ENCODE measurements at regions not wholly inside any gene's neighbourhood (a gene's known extent, or its start where the extent isn't known, plus 50 kb on each side); places are given as distances from the start of the nearest gene placed in this dataset.

DNA sequence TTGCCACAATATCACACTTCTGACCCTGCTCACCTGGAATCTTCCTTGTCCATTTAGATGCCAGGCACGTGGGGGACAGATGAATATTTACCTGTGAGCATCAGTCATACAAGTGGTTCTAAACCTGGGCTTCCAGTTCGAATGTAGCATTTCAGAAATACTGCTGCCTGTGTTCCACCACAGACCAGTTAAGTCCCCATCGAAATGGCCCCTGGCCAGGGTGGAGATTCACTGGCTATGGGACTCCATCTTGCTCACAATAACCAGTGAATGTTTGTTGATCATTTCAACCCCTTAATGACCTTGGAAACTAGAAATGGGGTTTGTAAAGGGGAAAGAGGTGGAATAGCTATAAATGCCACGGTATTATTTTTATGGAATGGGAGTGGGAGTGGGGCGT is 73.8 kb downstream of the CLDN34 start:
- no peak for DNase-seq (ENCODE audit: extremely low read depth, low read depth)
- TF ChIP-seq, protein P1, sequence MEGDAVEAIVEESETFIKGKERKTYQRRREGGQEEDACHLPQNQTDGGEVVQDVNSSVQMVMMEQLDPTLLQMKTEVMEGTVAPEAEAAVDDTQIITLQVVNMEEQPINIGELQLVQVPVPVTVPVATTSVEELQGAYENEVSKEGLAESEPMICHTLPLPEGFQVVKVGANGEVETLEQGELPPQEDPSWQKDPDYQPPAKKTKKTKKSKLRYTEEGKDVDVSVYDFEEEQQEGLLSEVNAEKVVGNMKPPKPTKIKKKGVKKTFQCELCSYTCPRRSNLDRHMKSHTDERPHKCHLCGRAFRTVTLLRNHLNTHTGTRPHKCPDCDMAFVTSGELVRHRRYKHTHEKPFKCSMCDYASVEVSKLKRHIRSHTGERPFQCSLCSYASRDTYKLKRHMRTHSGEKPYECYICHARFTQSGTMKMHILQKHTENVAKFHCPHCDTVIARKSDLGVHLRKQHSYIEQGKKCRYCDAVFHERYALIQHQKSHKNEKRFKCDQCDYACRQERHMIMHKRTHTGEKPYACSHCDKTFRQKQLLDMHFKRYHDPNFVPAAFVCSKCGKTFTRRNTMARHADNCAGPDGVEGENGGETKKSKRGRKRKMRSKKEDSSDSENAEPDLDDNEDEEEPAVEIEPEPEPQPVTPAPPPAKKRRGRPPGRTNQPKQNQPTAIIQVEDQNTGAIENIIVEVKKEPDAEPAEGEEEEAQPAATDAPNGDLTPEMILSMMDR (IDR thresholded peaks at IDR 0.05; ENCODE audit: low read depth, low read length) = no peak

DNA sequence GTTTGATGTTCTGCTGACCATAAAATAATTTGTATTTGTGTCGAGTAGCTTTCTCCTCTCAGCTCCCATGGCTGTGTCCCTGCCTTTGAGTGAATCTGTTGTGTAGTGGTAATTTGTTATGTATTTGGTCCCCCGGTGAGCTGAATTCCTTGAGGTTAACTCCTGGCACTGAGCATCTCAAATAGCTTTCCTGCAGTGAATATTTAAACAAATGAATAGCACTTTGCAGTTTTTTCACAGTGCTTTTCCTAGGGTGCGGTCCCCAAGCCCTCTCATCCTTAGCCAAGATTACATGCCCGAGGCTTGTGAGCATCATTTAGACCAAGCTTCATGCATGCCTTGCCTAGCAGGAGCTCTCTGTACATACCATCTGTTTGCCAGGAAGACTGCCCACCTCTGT is 74.2 kb downstream of the CLDN34 start:
- TF ChIP-seq, protein P1 (IDR thresholded peaks at IDR 0.05; ENCODE audit: low read depth, low read length) = no peak
- DNase-seq (ENCODE audit: extremely low read depth, low read depth) = no peak

DNA sequence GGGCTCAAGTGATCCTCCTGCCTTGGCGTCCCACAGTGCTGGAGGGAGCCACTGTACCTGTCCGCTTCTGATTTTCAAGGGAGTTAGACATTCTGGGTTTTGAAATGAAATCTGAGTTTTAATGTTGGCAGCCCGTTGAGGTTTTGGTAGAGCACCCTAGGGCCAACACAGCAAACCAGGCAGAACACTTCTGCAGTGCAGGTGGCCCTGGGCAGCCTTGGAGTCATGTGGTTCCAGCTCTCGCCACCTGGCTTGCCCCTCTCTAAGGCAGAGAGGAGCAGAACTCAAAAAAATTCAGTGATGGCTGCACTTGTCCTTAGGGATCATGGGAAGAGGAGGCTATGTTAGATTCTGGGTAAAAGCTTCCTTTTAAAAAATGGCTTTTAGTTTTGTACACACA is 74.9 kb downstream of the CLDN34 start:
- TF ChIP-seq, protein P1 (IDR thresholded peaks at IDR 0.05; ENCODE audit: low read depth, low read length) = no peak
- no peak for DNase-seq (ENCODE audit: extremely low read depth, low read depth)

DNA sequence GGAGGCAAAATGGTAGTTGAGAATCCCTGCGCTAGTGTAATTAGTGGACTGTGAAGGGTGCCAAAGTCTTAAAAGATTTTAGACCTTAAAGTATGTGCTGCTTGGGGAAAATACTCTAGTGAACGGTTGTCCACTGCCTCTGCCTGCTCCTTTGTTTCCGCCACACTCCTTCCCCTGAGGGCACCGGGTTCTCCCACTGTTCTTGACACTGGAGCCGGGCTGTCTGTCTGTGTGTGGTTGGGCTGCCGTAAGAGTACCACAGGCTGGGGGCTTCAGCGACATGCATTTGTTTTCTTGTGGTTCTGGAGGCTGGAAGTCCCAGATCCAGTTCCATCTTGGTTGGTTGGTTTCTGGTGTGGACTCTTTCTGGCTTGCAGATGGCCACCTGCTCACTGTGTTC is 76.2 kb downstream of the CLDN34 start:
- no peak for DNase-seq (ENCODE audit: extremely low read depth, low read depth)
- TF ChIP-seq, protein P1 (IDR thresholded peaks at IDR 0.05; ENCODE audit: low read depth, low read length) = no peak

DNA sequence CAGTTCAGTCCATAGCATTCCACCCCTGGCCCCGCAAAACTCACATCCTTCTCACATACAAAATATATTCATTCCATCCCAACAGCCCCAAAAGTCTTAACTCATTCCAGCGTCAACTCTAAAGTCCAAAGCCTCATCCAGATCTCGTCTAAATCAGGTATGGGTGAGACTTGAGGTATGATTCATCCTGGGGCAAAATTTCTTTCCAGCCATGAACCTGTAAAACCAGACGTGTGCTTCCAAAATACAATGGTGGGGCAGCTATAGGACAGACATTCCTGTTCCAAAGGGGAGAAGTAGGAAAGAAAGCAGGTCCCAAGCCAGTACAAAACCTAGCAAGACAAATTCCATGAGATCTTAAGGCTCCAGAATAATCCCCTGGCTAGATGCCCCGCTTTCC is 76.9 kb downstream of the CLDN34 start:
- TF ChIP-seq, protein P1 (IDR thresholded peaks at IDR 0.05; ENCODE audit: low read depth, low read length) = no peak
- no peak for DNase-seq (ENCODE audit: extremely low read depth, low read depth)

DNA sequence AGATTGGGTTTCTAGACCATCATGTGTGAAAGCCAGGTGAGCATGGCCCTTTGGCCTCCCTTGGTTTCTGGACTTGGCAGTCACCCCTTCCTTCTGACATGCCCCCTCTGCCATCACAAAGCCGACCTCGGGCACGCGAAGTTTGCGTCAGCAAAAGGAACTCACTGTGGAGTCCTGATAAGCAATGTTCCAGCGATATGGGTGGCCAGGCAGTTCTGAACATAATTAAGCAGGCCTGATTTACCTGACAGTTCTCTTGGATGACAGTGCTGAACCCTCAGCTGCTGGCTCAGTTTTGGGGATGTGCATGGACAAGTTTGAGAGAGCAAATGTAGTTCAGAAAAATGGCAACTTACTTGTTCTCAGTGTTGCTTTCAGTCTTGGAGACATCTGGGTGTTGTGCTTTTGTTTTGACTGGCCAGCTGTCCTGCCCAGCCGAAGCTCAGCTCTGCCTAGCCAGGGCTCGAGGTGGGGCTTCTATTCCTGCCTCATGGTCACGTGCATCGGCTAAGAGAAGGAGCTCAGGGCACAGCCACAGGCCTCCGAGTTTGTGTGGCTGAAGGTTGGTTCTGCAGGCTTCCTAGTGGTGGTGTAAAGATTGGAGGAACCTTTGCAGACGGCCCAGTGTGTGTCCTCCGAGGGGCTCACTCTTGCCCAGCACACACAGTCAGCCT is 78.3 kb downstream of the CLDN34 start:
- DNase-seq (ENCODE audit: extremely low read depth, low read depth) = no peak
- TF ChIP-seq, protein P1 (IDR thresholded peaks at IDR 0.05; ENCODE audit: low read depth, low read length) = no peak

DNA sequence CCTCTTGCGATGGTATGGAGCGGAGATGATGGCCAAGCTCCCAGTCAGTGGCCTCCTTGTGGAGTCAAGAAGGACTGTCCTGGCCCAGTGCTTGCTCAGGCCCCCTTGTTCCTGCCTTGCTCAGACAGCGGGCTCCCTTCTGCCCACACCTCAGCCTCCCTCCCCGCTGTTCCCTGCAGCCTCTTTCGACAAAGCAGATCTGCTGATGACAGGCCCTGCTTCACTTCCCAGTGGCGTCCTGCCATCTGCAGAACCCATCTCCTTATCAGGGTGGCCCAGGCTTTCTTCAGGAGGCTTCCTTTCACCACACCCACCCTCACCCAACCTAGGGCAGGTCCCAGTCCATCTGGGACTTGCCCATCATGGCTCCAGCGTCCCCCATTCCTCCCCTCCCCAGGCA is 80.0 kb downstream of the CLDN34 start:
- DNase-seq (ENCODE audit: extremely low read depth, low read depth) = no peak
- TF ChIP-seq, protein P1 (IDR thresholded peaks at IDR 0.05; ENCODE audit: low read depth, low read length) = no peak

Measured in AG09319 (cell line).